RWPE1 (cell line): ENCODE measurements at regions not wholly inside any gene's neighbourhood (a gene's known extent, or its start where the extent isn't known, plus 50 kb on each side); places are given as distances from the start of the nearest gene placed in this dataset.

ENCODE experiments used
- CTCF ChIA-PET: fragments of 350-600 bp; sonication (Branson Sonifier 250); formaldehyde crosslinking; extraction: SDS; loops from one replicate; lab custom pipeline; 2021; lab: Yijun Ruan, JAX
- POLR2A ChIA-PET: fragments of 400-600 bp; formaldehyde crosslinking; extraction: SDS; loops from one replicate; lab custom pipeline; 2020; ENCODE audit warnings: antibody characterized with exemption; ENCODE audit not compliant: low non-redundant PET; lab: Yijun Ruan, JAX
- DNase-seq: peaks from one replicate; pipeline ENCODE4 v3.0.0; 2012; ENCODE audit warnings: low spot score
- H3K27ac ChIP-seq: fragments of 450-650 bp; 2 replicates; pipeline ENCODE4 v1.5.1; 2017
- TF ChIP-seq, protein P1 (sequence below): fragments of 450-650 bp; conservative IDR thresholded peaks from 2 replicates; pipeline ENCODE4 v1.5.1; 2017; ENCODE audit warnings: low read depth, mild to moderate bottlenecking

DNA sequence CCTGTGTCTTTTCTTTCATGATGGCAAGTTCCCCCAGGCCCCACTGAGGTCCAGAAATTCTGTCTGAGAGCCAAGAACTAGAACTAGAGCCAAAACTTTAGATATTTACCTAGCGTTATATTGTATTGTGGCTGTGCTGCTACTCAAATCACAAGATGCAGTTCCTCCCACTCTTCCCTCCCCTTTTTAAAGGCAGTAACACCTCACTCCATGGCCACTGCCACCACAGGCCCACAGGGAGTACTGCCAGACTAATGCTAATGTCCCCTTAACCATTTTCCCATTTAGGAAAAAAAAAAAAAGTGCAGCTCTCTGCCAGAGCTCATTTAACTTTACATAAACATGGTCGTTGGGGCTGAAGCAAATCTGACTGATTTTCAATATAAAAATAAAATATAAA is 99.7 kb upstream of the KYNU start:
- no peak overlapping the region for H3K27ac ChIP-seq
- TF ChIP-seq, protein P1, sequence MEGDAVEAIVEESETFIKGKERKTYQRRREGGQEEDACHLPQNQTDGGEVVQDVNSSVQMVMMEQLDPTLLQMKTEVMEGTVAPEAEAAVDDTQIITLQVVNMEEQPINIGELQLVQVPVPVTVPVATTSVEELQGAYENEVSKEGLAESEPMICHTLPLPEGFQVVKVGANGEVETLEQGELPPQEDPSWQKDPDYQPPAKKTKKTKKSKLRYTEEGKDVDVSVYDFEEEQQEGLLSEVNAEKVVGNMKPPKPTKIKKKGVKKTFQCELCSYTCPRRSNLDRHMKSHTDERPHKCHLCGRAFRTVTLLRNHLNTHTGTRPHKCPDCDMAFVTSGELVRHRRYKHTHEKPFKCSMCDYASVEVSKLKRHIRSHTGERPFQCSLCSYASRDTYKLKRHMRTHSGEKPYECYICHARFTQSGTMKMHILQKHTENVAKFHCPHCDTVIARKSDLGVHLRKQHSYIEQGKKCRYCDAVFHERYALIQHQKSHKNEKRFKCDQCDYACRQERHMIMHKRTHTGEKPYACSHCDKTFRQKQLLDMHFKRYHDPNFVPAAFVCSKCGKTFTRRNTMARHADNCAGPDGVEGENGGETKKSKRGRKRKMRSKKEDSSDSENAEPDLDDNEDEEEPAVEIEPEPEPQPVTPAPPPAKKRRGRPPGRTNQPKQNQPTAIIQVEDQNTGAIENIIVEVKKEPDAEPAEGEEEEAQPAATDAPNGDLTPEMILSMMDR: no peak
- POLR2A ChIA-PET: no interaction called here
- DNase-seq: no peak
- CTCF ChIA-PET: no interaction called here

DNA sequence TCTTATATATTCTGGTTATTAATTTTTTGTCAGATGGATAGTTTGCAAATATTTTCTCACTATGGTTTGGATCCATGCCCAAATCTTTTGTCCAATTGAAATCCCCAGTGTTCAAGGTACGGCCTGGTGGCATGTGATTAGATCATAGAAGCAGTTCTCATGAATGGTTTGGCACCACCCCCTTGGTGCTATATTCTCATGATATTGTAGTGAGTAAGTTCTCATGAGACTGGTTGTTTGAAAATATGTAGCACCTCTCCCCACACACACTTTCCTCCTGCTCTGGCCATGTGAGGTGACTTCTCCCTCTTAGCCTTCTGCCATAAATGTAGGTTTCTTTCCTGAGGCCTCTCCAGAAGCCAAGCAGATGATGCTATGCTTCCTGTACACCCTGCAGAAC is 107.7 kb upstream of the KYNU start:
- no peak overlapping the region for H3K27ac ChIP-seq
- POLR2A ChIA-PET: no interaction called here
- TF ChIP-seq, protein P1: no peak
- no peak for DNase-seq
- CTCF ChIA-PET: no interaction called here

DNA sequence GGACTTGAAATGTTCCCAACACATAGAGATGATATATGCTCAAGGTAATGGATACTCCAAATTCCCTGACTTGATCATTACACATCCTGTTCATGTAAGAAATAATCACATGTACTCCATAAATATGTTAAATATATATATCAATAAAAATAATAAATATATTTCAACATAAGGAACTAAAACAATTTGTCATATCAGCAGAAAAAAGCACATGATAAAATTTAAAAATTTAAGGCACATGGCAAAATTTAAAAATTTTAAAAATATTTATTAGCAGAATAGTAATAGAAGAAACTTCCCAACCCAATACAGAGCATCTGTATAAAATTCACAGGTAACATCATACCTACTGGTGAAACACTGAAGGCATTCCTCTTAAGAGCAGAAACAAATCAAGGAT is 109.6 kb upstream of the KYNU start:
- no peak overlapping the region for H3K27ac ChIP-seq
- TF ChIP-seq, protein P1: no peak
- ChIA-PET CTCF (no interaction called here), POLR2A (no interaction called here)
- no peak for DNase-seq

DNA sequence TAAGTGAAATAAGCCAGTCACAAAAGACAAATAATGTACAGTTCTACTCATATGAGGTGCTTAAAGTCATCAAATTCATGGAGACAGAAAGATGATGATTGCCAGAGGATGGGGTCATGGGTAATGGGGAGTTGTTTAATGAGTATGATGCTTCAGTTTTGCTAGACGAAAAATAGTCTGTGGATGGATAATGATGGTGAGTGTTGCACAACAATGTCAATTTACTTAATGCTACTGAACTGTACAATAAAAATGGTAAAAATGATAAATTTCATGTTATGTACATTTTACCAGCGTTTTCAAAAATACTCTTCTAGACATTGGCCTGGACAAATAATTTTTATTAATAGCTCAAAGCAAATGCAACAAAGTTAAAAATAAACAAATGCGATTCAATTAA is 118.5 kb upstream of the KYNU start:
- CTCF ChIA-PET: no interaction called here
- POLR2A ChIA-PET: no interaction called here
- DNase-seq: no peak

DNA sequence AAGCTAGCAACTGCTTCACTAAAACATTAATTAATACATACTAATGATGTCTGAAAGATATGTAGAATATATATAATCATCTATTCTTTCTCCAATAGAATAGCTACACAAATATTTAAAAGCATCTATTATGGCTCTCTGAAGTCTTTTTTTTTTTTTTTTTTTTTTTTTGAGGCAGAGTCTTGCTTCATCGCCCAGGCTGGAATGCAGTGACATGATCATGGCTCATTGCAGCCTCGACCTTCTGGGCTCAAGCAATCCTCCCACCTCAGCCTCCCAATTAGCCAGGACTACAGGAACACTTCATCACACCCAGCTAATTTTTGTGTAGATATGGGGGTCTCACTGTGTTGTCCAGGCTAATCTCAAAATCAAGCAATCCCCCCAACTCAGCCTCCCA is 120.4 kb upstream of the KYNU start:
- no peak overlapping the region for H3K27ac ChIP-seq
- ChIA-PET POLR2A (no interaction called here), CTCF (no interaction called here)
- TF ChIP-seq, protein P1: no peak
- no peak for DNase-seq

More for the DNA sequence above, 118.5 kb upstream of the KYNU start:
- H3K27ac ChIP-seq: no peak overlapping the region
- TF ChIP-seq, protein P1: no peak

DNA sequence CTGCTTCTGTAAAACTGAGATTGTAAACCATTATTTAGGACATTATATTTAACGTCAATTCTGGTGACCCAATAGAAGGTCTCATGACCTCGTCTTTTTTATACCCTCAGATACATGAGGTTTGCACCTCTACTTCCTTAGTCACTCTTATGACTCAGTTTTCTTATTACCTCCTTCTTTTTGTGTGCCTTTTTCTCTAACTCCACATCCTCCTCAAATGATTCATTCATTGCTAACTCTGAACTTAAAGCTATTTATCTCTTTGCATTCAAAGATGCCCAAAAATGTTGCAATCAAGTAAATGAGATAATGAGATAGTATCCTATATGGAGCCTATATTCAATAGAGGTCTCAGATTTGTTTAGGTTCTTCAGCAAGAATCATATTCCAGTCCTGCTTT is 121.0 kb upstream of the KYNU start:
- CTCF ChIA-PET: no interaction called here
- H3K27ac ChIP-seq: no peak overlapping the region
- TF ChIP-seq, protein P1: no peak
- POLR2A ChIA-PET: no interaction called here
- DNase-seq: peak; percentile 33

DNA sequence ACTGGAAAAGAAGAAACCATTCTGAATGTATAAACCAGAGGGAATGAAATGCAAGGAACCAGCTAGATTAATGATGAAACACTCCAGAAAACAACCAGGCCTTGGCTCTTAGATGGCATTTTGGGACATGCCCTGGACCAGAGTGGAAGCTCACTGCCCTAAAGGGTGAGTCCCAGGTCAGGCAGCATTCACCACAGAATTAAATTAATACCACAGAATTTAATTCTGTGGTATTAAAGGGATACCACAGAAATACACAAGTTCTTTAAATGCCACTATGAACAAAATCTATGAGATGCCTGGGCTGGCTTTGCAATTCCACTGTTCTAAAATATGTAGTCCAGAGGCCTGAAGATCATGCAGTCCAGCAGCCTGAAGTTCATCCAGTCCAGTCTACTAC is 122.3 kb upstream of the KYNU start:
- CTCF ChIA-PET: no interaction called here
- POLR2A ChIA-PET: no interaction called here
- DNase-seq: no peak
- TF ChIP-seq, protein P1: no peak
- no peak overlapping the region for H3K27ac ChIP-seq
